Neuronal stem cell (in vitro differentiated cells): ENCODE measurements at regions not wholly inside any gene's neighbourhood (a gene's known extent, or its start where the extent isn't known, plus 50 kb on each side); places are given as distances from the start of the nearest gene placed in this dataset.
A peak's percentile ranks its signal among the peaks of the same experiment; 100 is the strongest.

Experiments used
- DNase-seq: peaks from one replicate; pipeline ENCODE4 v3.0.0-alpha.2; 2013; ENCODE audit warnings: low spot score
- H2AFZ ChIP-seq: one replicate; pipeline ENCODE4 v1.6.1; 2013; ENCODE audit warnings: mild to moderate bottlenecking, low read length, inconsistent platforms
- H2AK5ac ChIP-seq: 2 replicates; pipeline ENCODE4 v1.6.1; 2013; ENCODE audit warnings: low read depth, mild to moderate bottlenecking, inconsistent platforms, low read length, moderate library complexity, mixed read lengths
- H2BK120ac ChIP-seq: 2 replicates; pipeline ENCODE4 v1.6.1; 2013; ENCODE audit warnings: low read depth, mild to moderate bottlenecking, inconsistent platforms, low read length, moderate library complexity, mixed read lengths
- H2BK12ac ChIP-seq: one replicate; pipeline ENCODE4 v1.6.1; 2013; ENCODE audit warnings: low read length, inconsistent platforms
- H2BK15ac ChIP-seq: 2 replicates; pipeline ENCODE4 v1.6.1; 2013; ENCODE audit warnings: mild to moderate bottlenecking, low read length, inconsistent platforms, mixed read lengths
- H2BK5ac ChIP-seq: one replicate; pipeline ENCODE4 v1.6.1; 2013; ENCODE audit warnings: inconsistent platforms, mild to moderate bottlenecking, low read length, moderate library complexity
- H3K14ac ChIP-seq: one replicate; pipeline ENCODE4 v1.6.1; 2013; ENCODE audit warnings: low read length, inconsistent platforms
- H3K18ac ChIP-seq: 2 replicates; pipeline ENCODE4 v1.6.1; 2013; ENCODE audit warnings: low read length, inconsistent platforms
- H3K23ac ChIP-seq: 2 replicates; pipeline ENCODE4 v1.6.1; 2013; ENCODE audit warnings: low read depth, mild to moderate bottlenecking, mixed read lengths, low read length, inconsistent platforms; ENCODE audit not compliant: poor library complexity
- H3K27ac ChIP-seq: replicated peaks from 3 replicates; pipeline ENCODE4 v1.5.1; 2013; ENCODE audit warnings: low read length, inconsistent platforms
- H3K27me3 ChIP-seq, 3 experiments: 2 replicates each; pipeline ENCODE4 v1.6.1; 2013; ENCODE audit warnings: low read length in 3 of 3, mild to moderate bottlenecking in 2 of 3, inconsistent platforms in 1 of 3, low read depth in 1 of 3, mixed read lengths in 1 of 3, moderate library complexity in 1 of 3; ENCODE audit not compliant: control insufficient read depth in 3 of 3, insufficient read depth in 3 of 3
- H3K36me3 ChIP-seq, 2 donors: replicated peaks in 1 of 2; 2 replicates each; pipeline ENCODE4 v1.6.1; 2013; ENCODE audit warnings: low read length in 2 of 2; ENCODE audit not compliant: control insufficient read depth in 2 of 2, insufficient read depth in 2 of 2
- H3K4ac ChIP-seq: 2 replicates; pipeline ENCODE4 v1.6.1; 2013; ENCODE audit warnings: inconsistent platforms, mild to moderate bottlenecking, low read length, moderate library complexity
- H3K4me1 ChIP-seq, 2 donors: 1 replicate in 1 of 2; 2 replicates in 1 of 2; pipeline ENCODE4 v1.6.1; 2013; ENCODE audit warnings: low read length in 2 of 2, low read depth in 1 of 2; ENCODE audit not compliant: control insufficient read depth in 2 of 2, insufficient read depth in 1 of 2
- H3K4me2 ChIP-seq: one replicate; pipeline ENCODE4 v1.6.1; 2013; ENCODE audit warnings: mild to moderate bottlenecking, low read length, inconsistent platforms; ENCODE audit not compliant: insufficient read depth, poor library complexity, severe bottlenecking
- H3K4me3 ChIP-seq, 2 donors: 2 replicates each; pipeline ENCODE4 v1.5.1; 2013; ENCODE audit warnings: low read length in 2 of 2, mild to moderate bottlenecking in 2 of 2, inconsistent platforms in 1 of 2, moderate library complexity in 1 of 2
- H3K79me1 ChIP-seq: one replicate; pipeline ENCODE4 v1.6.1; 2013; ENCODE audit warnings: low read depth, mild to moderate bottlenecking, inconsistent platforms, low read length, moderate library complexity
- H3K9ac ChIP-seq: one replicate; pipeline ENCODE4 v1.6.1; 2013; ENCODE audit warnings: mild to moderate bottlenecking, low read depth, low read length, inconsistent platforms; ENCODE audit not compliant: poor library complexity
- H3K9me3 ChIP-seq, 2 donors: replicated peaks in 1 of 2; 2 replicates each; pipeline versions ENCODE3 to v1.6.1; 2013; ENCODE audit warnings: low read length in 2 of 2, mild to moderate bottlenecking in 2 of 2, inconsistent platforms in 1 of 2, low read depth in 1 of 2, mixed read lengths in 1 of 2, moderate library complexity in 1 of 2; ENCODE audit not compliant: control insufficient read depth in 2 of 2, insufficient read depth in 1 of 2
- H4K8ac ChIP-seq: one replicate; pipeline ENCODE4 v1.6.1; 2013; ENCODE audit warnings: low read depth, mild to moderate bottlenecking, inconsistent platforms, low read length, moderate library complexity
- H4K91ac ChIP-seq: one replicate; pipeline ENCODE4 v1.6.1; 2013; ENCODE audit warnings: low read length, low read depth, mild to moderate bottlenecking, inconsistent platforms; ENCODE audit not compliant: poor library complexity
- WGBS, 2 donors: extraction: QIAGEN DNeasy Blood & Tissue Kit; methylation state at CpG; one replicate each; pipeline ENCODE4 v1.1.7; 2013; ENCODE audit warnings: missing lambda C conversion rate in 2 of 2, mixed read lengths in 1 of 2; ENCODE audit not compliant: insufficient read length in 2 of 2, insufficient replicate concordance in 1 of 2; ENCODE audit errors: extremely low coverage in 2 of 2; 5-methylcytosine and 5-hydroxymethylcytosine counted together

DNA sequence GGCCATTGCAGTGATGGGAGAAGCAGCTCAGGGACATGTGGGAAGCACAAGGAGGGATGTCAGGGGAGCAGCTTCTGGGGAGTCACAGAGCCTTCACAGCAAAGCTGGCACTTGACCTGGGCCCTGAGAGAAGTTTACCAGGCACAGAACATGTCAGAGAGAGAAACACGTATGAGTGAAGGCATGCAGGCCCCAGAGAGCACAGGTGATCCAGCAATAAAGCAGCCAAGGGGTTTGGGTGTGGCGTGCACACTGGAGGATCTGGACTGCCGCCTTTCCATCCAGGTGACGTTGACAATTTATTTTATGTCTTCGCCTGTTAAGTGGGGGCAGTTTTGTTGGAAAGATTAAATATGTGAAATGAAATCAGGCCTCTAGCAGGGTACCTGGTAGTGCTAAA, 252.6 kb upstream of the COBL start:
- H3K27me3 ChIP-seq: no peaks in the 10 kb centered on the region
- H3K4me3 ChIP-seq: no peak overlapping the region
- no peak overlapping the region for H2BK120ac ChIP-seq

DNA sequence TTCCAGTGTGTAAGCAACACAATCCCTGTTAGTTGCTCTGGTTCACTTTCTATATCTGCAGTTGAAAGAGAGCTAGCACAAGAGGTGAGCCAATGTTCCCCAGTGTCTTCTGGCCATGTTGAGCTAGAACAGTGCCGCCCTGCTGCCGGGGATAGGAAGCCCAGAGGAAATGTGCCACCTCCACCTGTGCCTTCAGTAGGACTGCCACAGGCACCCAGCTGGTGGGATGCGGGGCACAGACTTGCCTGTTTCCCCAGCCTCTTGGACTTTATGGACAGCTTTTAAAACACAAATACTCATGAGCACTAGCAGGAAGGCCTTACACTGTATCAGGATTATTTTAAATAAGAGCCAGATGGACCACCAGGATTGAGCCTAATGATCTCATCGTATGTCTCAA, 234.5 kb upstream of the COBL start:
- WGBS, 2 donors: no CpG with 5 or more reads among the region's 4 CpGs
- H2AFZ ChIP-seq: no peak overlapping the region
- H2BK5ac ChIP-seq: no peak overlapping the region
- H3K27ac ChIP-seq: no peak overlapping the region
- no peak overlapping the region for H4K91ac ChIP-seq
- H2AK5ac ChIP-seq: no peak overlapping the region
- no peak overlapping the region for H3K14ac ChIP-seq
- no peaks in the 10 kb centered on the region for H3K9me3 ChIP-seq
- H4K8ac ChIP-seq: no peak overlapping the region
- H2BK120ac ChIP-seq: no peak overlapping the region
- no peak for DNase-seq
- no peaks in the 10 kb centered on the region for H3K36me3 ChIP-seq
- no peak overlapping the region for H3K4ac ChIP-seq
- no peak overlapping the region for H3K4me2 ChIP-seq
- no peak overlapping the region for H3K23ac ChIP-seq
- no peaks in the 10 kb centered on the region for H3K79me1 ChIP-seq
- H3K18ac ChIP-seq: no peak overlapping the region
- H3K9ac ChIP-seq: no peak overlapping the region
- H3K4me1 ChIP-seq: no peaks in the 10 kb centered on the region
- H2BK15ac ChIP-seq: no peak overlapping the region
- no peak overlapping the region for H2BK12ac ChIP-seq
- no peaks in the 10 kb centered on the region for H3K27me3 ChIP-seq
- H3K4me3 ChIP-seq: no peak overlapping the region

More for the DNA sequence above, 252.6 kb upstream of the COBL start:
- no peak overlapping the region for H2BK12ac ChIP-seq
- H2BK15ac ChIP-seq: no peak overlapping the region
- H3K4ac ChIP-seq: no peak overlapping the region
- H3K36me3 ChIP-seq: no peaks in the 10 kb centered on the region
- no peaks in the 10 kb centered on the region for H3K9me3 ChIP-seq
- H2AK5ac ChIP-seq: no peak overlapping the region
- no peak overlapping the region for H3K9ac ChIP-seq
- H3K4me1 ChIP-seq: no peaks in the 10 kb centered on the region
- no peak overlapping the region for H3K14ac ChIP-seq
- H2BK5ac ChIP-seq: no peak overlapping the region
- DNase-seq: no peak
- no peak overlapping the region for H4K91ac ChIP-seq
- H3K27ac ChIP-seq: no peak overlapping the region
- H3K79me1 ChIP-seq: no peaks in the 10 kb centered on the region
- H3K4me2 ChIP-seq: no peak overlapping the region
- no peak overlapping the region for H2AFZ ChIP-seq
- no CpG with 5 or more reads among the region's 5 CpGs for WGBS, 2 donors
- H4K8ac ChIP-seq: no peak overlapping the region
- H3K18ac ChIP-seq: no peak overlapping the region
- no peak overlapping the region for H3K23ac ChIP-seq

DNA sequence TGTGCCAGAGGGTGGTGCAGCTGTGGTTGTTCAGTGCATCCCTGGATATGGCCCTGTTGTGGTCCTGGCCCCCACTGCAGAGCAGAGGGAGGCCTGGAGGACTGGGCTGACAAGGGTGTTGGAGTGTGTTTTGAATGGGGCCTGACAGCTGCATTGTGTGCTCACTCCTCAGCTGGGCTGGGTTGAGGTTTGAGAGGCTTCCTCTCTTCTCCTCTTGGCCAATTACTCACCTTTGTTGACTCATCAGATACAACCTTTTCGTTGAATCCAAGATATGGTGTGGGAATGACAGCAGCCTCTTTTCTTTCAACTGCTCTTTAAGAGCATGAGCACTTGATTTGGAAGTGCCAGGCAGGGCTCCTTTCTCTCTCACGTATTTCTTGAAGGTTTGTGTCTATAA, 228.5 kb upstream of the COBL start:
- H3K27ac ChIP-seq: no peak overlapping the region
- peaks cover 2 to 5% of the 10 kb centered on the region in 2 donors for H3K9me3 ChIP-seq
- no peaks in the 10 kb centered on the region for H3K27me3 ChIP-seq
- no peak overlapping the region for H4K8ac ChIP-seq
- no CpG with 5 or more reads among the region's 2 CpGs for WGBS, 2 donors
- H3K4me3 ChIP-seq: no peak overlapping the region
- H3K4me2 ChIP-seq: no peak overlapping the region
- H2AFZ ChIP-seq: no peak overlapping the region
- H3K4ac ChIP-seq: no peak overlapping the region
- H3K79me1 ChIP-seq: no peaks in the 10 kb centered on the region
- no peaks in the 10 kb centered on the region for H3K4me1 ChIP-seq
- no peak overlapping the region for H2BK12ac ChIP-seq
- H3K9ac ChIP-seq: no peak overlapping the region
- H3K36me3 ChIP-seq: no peaks in the 10 kb centered on the region
- H3K18ac ChIP-seq: no peak overlapping the region
- no peak overlapping the region for H4K91ac ChIP-seq
- H2BK5ac ChIP-seq: no peak overlapping the region
- no peak overlapping the region for H3K23ac ChIP-seq
- H3K14ac ChIP-seq: no peak overlapping the region
- no peak for DNase-seq
- no peak overlapping the region for H2BK15ac ChIP-seq
- no peak overlapping the region for H2AK5ac ChIP-seq
- H2BK120ac ChIP-seq: no peak overlapping the region

DNA sequence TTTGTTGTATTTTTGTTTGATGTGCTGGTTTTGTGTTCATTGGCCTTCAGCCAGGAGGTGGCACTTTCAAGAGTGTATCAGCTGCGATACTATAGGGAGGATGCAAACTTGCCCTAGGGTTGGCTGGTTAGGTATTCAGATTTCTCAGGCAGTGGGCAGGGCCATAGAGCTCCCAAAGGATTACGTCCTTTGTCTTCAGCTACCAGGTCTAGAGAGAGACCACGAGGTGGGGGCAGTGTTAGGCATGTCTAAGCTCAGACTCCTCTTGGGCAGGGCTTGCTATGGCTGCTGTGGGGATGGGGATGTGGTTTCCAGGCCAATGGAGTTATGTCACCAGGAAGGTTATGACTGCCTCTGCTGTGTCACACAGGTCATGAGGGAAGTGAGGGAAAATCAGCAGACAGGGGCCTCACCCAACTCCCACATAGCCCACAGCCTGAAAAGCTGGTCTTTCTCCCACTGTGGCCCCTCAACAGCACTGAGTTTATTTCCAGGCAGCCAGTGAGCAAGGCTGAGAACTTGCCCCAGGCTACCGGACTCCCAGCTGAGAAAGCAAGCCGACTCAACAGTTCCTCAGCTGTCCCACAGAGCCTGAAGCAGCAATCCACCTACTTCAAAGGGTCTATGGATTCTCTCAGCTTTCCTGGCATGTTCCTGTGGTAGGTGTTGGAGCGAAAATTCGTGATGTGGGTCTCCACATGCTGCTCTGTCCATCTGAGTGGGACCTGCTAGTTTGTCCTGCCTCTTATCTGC, 227.4 kb upstream of the COBL start:
- Histone ChIP-seq H3K9ac (no peak overlapping the region), H4K8ac (no peak overlapping the region), H3K27me3 (no peaks in the 10 kb centered on the region), H3K23ac (no peak overlapping the region), H3K36me3 (no peaks in the 10 kb centered on the region), H3K27ac (no peak overlapping the region), H2BK15ac (no peak overlapping the region), H3K9me3 (peaks cover 2 to 5% of the 10 kb centered on the region in 2 donors), H3K4ac (no peak overlapping the region), H3K18ac (no peak overlapping the region), H4K91ac (no peak overlapping the region), H2AFZ (peak overlapping the region; percentile 29), H3K79me1 (no peaks in the 10 kb centered on the region), H2AK5ac (no peak overlapping the region), H3K4me2 (no peak overlapping the region), H2BK12ac (no peak overlapping the region), H3K4me3 (no peak overlapping the region), H2BK120ac (no peak overlapping the region), H2BK5ac (no peak overlapping the region), H3K4me1 (no peaks in the 10 kb centered on the region), H3K14ac (no peak overlapping the region)
- WGBS, 2 donors: no CpG with 5 or more reads among the region's 7 CpGs
- no peak for DNase-seq
